HG02943 (cell line): ENCODE measurements at regions not wholly inside any gene's neighbourhood (a gene's known extent, or its start where the extent isn't known, plus 50 kb on each side); places are given as distances from the start of the nearest gene placed in this dataset.

Source experiments
- ATAC-seq: cut with Tn5 transposase; IDR thresholded peaks from one replicate; pipeline ENCODE4 v1.9.1; 2021; ENCODE audit warnings: mild to moderate bottlenecking, low read depth, moderate library complexity; ENCODE audit not compliant: unreplicated experiment

DNA sequence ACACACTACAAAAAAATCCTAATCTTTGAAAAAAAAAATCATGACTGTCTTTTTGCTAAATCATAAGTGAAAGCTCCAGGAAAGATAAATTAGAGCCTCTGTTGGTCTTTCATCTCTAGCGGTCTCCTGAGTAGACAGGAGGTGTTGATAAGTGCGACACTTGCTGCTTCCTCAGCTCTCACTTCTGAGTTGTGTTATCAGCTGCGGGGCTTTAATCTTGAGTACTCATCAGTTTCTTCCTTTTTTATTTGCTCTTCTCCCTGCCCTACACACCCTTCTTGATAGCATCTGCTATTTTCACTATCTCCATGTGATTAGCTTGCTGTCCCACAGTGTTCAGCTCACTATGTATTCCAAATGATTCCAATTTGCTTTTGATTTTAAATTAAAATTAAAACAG is 1449.2 kb downstream of the C4orf33 start:
- no peak for ATAC-seq

DNA sequence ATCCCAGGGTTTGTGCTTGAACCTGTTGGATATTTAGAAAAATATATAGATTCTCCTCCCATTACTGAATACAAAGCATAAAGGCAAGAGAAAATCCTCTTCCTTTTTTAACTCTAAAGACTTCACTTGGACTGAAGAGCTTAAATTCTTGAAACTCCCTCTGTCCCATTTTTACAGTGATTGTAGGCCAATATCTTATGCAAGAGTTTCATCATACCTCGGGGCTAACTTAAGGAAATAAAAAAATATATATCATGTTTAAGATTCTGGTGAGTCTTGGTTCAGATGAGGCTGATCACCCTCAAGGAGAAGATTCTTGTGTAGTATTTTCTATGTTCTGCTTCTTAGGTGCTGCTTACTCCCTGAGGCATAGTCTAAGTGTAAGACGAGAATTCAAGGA is 1449.6 kb downstream of the C4orf33 start:
- no peak for ATAC-seq

DNA sequence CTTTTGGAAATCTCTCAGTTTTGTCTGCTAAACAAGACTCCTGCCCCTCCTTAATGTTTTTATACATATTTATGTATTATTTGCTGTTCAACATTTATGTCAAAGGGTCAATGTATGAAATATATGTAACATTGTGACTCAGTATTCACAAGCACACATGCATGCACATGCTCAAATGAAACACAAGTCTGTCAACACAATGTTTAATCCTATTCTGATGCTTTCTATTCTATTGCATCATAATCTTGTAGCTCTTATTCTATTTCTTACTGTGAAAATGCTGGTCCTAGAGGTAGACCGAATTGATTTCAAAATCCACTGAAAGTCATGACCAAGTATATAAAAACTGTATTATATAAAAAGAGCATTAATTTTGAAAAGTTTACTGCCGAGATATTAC is 1463.3 kb downstream of the C4orf33 start:
- no peak for ATAC-seq

DNA sequence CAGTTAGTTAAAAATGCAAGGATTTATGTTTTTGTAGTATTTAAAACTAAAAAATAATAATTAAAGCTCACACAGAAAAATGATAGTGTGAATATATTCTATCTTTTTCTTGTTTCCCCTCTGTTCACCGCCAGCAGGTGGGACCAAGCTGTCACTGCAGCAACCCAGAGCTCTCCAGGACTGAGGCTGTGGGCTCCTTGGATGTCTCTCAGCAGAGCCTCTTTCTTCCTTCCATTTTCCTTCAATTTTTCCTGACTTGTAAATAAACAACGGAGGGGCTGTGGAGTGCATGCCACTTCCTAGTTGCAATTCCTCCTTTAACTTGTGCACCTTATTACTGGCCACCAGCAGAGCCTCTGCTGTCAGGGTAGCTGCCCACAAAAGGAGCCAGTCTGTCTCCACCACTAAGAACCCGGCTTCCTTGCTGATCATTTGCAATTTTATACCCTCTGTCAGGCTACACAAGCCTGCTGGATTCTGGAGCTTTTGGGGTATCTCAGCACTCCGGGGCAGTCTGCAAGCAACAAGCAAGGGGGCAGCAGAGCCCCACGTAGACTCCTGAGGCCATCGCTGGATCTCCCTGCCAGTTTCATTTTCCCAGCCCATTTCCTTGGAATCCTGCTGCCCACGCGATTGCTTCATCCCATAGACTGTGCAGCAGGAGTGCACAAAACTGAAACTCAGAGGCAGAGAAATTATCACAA is 1467.4 kb downstream of the C4orf33 start:
- ATAC-seq, result no peak

DNA sequence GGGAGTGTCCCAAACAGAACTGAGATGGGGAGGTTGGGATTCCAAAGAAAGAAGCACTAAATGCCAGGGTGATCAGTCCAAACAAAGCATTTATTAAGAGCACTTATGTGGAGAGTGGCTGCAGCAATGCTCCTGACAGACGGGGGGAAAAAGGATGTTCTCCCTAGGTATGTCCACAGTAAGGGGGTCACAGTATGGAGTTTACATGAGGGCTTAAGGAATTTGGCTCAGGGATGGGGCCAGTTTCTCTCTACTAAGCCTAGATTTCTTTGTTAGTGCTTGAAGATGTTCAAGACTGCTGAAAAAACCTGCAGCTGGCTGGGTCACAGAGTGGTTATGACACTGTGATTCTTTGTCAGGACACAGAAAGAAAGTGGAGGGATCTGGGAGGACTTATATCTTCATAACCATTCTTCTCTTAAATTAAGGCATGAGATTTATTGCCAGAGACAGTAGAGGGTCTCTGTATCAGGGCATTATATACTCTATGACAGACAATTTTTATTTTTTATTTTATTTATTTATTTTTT is 1468.0 kb downstream of the C4orf33 start:
- ATAC-seq, result no peak

DNA sequence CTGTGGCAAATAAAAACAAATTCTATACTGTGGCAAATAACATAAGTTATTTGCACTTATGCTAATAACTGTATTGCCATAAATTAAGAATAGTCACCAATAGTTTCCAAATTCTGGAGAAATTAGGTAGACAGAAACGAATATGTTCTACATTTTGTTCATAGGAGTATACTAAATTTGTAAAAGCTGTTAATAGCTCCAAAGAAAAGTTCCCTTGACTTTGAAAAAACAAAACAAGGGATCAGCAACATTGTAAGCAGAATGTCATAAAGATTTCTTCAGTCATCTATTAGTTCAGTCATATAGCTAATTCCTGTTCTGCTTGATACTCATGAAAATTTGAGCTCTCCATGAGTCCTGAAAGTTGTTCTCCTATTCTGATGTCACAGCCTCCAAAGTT is 1472.8 kb downstream of the C4orf33 start:
- ATAC-seq, result no peak

DNA sequence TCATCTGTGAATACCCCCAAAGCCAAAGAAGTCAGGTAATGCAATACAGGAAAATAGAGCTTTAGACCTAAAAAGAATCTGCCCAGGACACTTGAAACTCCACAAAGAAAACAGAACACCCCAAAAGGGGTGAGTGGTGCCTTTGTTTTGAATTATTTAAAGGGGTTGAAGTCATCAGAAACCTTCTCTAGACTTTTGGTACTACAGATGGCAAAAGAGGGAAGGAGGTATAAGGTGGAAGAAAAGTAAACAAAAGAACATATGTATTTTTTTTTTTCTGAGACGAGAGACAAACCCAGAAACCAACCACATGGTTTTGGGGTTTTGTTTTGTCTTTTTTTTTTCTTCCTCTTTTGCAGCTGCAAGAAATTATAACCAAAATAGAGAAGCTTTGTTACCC is 1477.8 kb downstream of the C4orf33 start:
- no peak for ATAC-seq

DNA sequence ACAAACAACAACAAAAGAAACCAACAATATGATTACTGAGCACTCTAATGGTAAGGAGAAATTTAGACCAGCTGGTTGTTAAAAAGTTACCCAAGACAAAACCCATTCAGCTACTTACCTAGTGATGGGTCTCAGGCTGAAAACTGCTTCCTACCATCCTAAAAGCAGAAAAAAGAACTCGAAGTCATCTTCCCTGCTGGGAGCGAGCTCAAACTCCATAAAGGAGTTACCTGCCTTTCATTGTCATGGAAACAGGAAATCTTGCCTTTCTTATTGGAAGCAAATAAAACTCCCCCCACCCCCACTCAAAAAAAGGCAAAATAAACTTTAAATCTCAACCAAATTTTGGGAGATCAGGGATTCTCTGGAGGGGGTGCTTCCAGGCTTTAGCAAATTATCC is 1478.3 kb downstream of the C4orf33 start:
- no peak for ATAC-seq

DNA sequence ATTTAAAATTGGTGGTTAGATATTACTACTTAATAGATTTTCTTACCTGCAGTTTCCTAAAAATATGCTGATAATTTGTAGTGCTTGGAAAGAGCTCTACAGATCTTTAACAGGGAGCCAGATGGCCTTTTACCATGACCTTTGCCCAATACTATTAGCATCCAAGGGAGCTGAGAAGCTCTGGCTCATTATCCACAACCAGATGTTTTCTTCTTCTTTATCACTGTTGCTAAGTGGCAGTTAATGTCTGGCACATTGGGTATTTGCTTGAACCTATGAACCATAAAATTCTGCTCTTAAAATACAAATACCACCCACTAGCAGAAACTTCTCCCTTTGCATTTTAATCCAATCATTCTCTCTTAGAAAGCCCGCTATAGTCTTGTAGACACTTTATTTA is 1480.3 kb downstream of the C4orf33 start:
- ATAC-seq, result no peak

DNA sequence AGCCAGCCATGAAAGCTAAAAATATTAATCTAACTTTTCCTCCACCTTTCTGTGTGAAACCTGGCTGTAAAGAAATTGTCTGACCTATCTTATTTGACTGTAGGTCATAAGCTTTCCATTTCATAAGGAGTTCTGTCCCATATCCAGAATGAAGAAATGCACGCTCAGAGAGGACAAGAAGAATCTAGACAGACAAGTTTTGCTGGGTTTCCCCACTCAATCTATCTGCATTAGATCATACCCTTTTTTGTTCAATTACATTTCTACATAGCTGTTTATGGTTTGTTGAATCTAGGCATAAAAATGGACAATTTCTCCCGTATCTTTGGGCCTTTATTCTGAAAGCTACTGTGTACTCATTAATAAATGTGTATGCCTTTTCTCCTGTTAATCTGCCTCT is 1495.1 kb downstream of the C4orf33 start:
- ATAC-seq, result no peak

DNA sequence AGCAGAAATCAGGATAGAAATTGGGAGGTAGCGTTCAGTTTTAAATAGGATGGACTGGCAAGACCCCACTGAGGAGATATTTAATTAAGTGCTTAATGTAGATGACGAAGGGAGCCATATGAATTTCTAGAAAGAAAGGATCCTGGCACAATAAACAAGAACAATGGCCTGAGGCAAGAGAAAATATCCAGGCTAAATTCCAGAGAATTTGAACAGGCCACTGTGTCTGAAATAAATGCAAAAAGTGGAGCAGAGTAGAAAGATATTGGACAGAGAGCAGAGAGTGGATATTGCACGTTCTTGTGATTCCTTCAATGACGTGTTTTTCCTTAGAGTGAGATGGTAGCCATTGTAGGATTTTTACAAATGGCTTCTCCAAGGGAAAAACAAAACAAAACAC is 1504.8 kb downstream of the C4orf33 start:
- ATAC-seq, result no peak

DNA sequence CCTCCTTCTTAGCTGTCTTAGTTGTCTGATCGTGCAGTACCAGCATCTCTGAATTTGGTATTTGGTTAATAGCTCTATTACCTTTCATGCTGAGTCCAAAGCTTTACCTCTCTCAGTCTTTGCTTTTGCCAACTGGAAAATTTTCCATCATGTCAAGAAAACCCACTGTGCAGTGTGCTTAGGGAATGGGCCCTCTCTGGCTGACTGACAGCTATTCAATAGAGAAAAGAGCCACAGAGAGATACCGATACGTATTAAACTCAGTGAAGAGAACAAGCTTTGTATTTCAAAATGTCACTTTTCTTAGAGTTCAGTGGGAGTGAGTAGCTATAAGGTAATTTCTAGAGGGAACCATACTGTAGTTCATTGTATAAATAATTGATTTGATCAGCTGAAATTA is 1507.1 kb downstream of the C4orf33 start:
- no peak for ATAC-seq

DNA sequence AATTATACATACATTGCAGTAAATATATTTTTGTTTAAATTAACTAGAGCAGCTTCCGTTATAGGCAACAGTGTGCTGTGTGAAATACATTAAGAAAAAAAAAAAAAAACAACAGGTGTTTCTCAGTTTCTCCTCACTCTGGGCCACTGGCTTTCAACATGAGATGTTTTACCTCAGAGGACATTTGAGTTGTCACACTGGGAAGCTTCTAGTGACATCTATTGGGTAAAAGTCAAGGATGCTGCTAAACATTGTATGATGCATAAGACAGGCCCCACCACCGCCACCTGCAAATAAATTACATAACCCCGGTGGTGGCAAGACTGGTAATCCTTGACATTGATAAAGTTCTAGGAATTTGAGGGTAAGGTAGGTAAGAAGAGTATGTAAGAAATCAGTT is 1512.2 kb downstream of the C4orf33 start:
- no peak for ATAC-seq

DNA sequence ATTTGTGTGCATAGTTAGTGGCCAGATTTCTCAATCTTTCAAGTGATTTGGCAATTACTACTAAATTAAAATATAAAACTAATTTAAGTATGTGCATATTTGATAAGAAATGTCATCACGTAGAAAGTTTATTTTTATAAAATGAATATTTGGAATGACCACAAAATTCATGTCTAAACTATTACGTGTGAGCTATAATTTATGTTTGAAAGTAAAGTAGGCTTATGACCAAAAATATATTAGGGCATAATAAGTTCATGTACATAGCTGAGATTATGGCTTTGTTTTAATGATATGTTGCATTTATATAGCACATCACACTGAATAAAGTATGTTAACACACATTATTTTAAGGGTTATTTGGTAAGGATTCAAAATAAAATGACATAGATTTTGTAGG is 1532.6 kb downstream of the C4orf33 start:
- no peak for ATAC-seq

DNA sequence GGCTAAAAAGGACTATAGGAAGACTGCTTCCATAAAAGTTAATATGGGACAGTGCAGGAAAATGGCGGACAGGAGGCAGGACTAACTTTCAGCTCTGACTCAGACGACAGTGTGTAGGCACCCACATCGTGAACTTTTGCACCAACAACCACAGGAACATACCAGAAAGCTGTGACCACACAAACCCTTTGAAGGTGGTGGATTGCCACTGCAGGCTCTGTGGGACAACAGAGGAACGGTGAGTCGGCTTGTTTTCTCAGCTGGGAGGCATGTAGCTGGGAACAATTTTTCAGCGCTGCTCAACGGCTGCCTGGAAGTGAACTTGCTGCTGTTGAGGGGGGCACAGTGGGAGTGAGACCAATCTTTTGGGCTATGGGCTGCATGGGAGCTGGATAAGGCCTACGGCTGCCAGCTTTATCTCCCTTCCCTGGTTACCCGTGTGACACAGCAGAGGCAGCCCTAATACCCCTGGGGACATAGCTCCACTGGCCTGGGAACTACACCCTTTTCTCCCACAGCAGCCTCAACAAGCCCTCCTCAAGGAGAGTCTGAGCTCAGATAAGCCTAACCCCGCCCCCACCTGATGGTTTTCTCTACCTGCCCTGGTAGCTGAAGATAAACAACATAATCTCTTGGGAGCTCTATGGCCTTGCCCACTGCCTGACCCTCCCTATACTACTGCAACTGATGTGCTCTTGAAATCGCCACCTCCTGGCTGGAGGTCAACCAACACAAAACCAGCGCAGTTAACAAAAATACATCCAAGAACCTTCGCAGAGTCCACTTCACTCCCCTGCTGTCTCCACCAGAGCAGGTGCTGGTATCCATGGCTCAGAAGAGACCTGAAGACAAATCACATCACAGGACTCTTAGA is 1537.0 kb downstream of the C4orf33 start:
- no peak for ATAC-seq

DNA sequence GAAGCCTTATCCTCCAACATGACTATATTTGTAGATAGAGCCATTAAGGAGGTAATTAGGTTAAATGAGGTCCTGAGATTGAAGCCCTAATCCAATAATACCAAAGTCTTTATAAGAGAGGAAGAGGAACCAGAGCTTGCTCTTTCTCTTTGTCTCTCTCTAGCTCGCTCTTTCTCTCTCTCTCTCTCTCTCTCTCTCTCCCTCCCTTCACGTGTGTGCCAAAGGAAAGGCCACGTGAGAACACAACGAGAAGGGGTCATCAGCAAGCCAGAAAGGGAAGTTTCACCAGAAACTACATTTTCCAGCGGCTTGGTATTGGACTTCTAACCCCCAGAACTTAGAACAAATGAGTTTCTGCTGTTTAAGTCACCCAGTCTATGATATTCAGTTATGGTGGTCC is 1540.5 kb downstream of the C4orf33 start:
- ATAC-seq, result no peak

DNA sequence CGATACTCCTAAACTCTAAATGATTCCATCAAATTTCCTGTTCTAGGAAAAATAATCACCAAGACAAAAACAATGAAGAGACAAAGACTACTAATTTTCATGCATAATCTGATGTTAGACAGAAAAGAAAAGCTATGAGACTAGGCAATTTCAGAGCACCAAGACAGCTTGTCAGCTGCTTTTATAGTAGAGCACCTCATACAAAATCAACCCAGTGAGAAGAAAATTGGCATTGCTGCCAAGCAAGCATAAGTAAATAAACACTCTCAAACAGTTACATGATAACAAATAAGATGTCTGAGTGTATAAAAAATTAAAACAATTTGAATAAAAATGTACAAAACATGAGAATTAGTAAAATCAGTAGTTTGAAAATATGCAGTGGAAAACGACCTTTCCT is 1544.6 kb downstream of the C4orf33 start:
- no peak for ATAC-seq

DNA sequence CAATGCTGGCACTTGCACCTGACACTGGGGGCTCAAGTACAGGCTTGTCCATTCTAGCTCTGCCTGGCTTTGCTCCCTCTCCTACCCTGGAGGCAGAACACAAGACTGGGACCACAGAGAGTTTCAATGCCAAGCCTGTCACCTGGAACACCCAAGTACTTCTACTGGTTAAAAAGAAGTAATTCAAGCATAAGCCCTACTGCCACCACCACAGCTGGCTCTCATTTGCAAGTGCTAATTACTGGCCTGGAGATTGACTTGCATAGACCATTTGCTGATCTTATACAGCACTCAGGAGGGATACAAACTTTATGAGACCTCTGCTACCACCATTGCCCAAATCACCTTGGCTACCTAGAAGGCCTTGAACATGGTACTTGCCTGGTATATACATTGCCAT is 1550.9 kb downstream of the C4orf33 start:
- ATAC-seq, result no peak

DNA sequence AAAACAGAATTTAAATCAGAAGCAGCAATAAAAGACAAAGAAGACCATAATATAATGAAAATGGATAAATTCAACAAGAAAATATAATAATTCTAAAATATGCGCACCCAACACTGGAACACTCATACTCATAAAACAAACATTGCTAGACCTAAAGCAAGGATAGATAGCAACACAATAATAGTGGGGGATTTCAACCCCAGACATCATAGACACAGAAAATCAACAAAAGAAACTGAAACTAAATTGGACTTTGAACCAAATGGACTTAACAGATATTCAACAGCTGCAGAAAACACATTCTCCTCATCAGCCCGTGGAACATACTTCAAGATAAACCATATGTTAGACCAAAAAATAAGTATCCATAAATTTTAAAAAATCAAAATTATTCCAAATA is 1552.6 kb downstream of the C4orf33 start:
- no peak for ATAC-seq

DNA sequence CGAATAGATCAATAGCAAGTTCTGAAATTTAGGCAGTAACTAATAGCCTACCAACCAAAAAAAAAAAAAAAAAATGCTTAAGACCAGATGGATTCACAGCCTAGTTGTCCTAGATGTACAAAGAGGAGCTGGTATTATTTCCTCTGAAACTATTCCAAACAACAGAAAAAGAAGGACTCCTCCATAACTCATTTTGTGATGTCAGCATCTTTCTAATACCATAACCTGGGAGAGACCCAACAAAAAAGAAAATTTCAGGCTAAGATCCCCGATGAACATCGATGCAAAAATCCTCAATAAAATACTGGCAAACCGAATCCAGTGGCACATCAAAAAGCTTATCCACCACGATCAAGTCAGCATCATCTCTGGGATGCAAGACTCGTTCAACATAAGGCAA is 1557.9 kb downstream of the C4orf33 start:
- no peak for ATAC-seq

DNA sequence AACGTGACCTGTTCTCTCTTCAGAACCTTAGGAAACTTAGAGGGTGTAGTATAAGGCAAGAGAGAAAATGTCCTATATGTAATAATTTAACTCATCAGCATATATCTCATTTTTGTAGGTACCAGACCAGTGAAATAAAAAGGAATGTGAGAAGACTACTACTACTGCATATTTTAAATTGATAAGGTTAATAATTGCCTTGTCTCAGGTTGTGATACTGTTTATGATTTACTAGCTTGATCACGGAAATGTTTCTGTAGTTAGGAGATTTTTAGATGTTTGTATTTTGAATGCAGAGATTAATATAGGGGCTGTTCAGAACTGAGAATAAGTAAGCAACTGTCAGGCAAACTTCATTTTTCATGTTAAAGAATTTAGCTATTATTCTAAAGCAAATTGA is 1563.4 kb downstream of the C4orf33 start:
- no peak for ATAC-seq

DNA sequence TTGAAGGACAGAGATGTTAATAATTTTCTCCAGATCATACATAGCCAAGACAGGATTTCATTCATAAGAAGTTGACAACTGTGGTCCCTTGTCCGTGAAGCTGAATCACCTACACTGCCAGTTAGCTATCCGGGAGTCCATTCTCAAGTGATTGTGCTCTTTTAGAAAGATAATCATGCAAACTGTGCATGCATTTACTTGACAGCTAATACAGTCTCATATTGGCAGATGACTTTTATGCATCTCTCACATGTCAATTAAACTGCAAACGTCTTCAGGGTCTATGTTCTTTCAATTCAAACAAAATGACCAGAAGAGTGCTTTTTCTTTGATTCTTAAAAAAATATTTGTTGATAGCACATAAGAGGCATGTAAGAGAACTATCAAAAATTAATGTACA is 1572.9 kb downstream of the C4orf33 start:
- no peak for ATAC-seq
